Loucy (cell line): ENCODE measurements at regions not wholly inside any gene's neighbourhood (a gene's known extent, or its start where the extent isn't known, plus 50 kb on each side); places are given as distances from the start of the nearest gene placed in this dataset.

Source experiments
- CTCF ChIP-seq: fragments of 200-600 bp; sonication (generic); conservative IDR thresholded peaks from 2 replicates; pipeline ENCODE4 v1.5.1; 2014; ENCODE audit warnings: mild to moderate bottlenecking, antibody characterized with exemption, low read length
- EZH2phosphoT487 ChIP-seq: fragments of 200-600 bp; IDR thresholded peaks from 2 replicates; pipeline ENCODE4 v1.6.1; 2018; ENCODE audit warnings: antibody characterized with exemption, mild to moderate bottlenecking, moderate library complexity, borderline replicate concordance

GRCh38 chr12:111193067-111193466, 175.8 kb downstream of the PHETA1 start:
- TF ChIP-seq CTCF (no peak), EZH2phosphoT487 (no peak)
